B cell (primary cell): ENCODE measurements at regions not wholly inside any gene's neighbourhood (a gene's known extent, or its start where the extent isn't known, plus 50 kb on each side); places are given as distances from the start of the nearest gene placed in this dataset.

ENCODE experiments used
- ATAC-seq: fragments of 200-7000 bp; cut with Tn5 transposase; one replicate; pipeline ENCODE4 v1.10.0; 2021; ENCODE audit warnings: low read depth, mild to moderate bottlenecking, moderate number of reproducible peaks, moderate library complexity
- CTCF ChIA-PET: fragments of 350-600 bp; sonication (Branson Sonifier 250); formaldehyde crosslinking; loops from one replicate; lab custom pipeline; 2021; ENCODE audit warnings: antibody characterized with exemption, inconsistent platforms; lab: Charles Lee
- POLR2A ChIA-PET: fragments of 350-600 bp; sonication (Branson Sonifier 250); formaldehyde crosslinking; loops from one replicate; lab custom pipeline; 2021; ENCODE audit warnings: antibody characterized with exemption; lab: Charles Lee
- DNase-seq: peaks from one replicate; pipeline ENCODE4 v3.0.0; 2013
- H2AFZ ChIP-seq: 2 replicates; pipeline ENCODE4 v1.6.1; 2012; ENCODE audit warnings: mild to moderate bottlenecking, low read depth, low read length; ENCODE audit not compliant: insufficient read depth, poor library complexity, severe bottlenecking
- H3K27ac ChIP-seq, 2 donors: 1 replicate in 1 of 2; 2 replicates in 1 of 2; pipeline ENCODE4 v1.5.1; 2012 to 2013; ENCODE audit warnings: low read length in 2 of 2, mild to moderate bottlenecking in 2 of 2, moderate library complexity in 1 of 2
- H3K27me3 ChIP-seq, 4 experiments: fragments of 200-600 bp in 1 of 4; sonication (generic) in 1 of 4; replicated peaks in 1 of 4; 1 replicate in 2 of 4; 2 replicates in 2 of 4; pipeline versions ENCODE4 v1.6.1 to v1.7.0; 2013 to 2016; ENCODE audit warnings: low read length in 3 of 4, mild to moderate bottlenecking in 2 of 4, mixed read lengths in 1 of 4, moderate library complexity in 1 of 4; ENCODE audit not compliant: insufficient read depth in 4 of 4, control insufficient read depth in 3 of 4; ENCODE audit errors: control extremely low read depth in 1 of 4
- H3K36me3 ChIP-seq, 2 experiments: replicated peaks in 1 of 2; 1 replicate in 1 of 2; 2 replicates in 1 of 2; pipeline versions ENCODE4 v1.6.1 to v1.7.1; 2013; ENCODE audit warnings: low read length in 1 of 2; ENCODE audit not compliant: insufficient read depth in 2 of 2, control insufficient read depth in 1 of 2; ENCODE audit errors: control extremely low read depth in 1 of 2, extremely low read depth in 1 of 2
- H3K4me1 ChIP-seq, 2 donors: fragments of 200-600 bp in 1 of 2; sonication (generic) in 1 of 2; 1 replicate in 1 of 2; 2 replicates in 1 of 2; pipeline versions ENCODE4 v1.5.1 to v1.6.1; 2013 to 2017; ENCODE audit warnings: low read length in 2 of 2; ENCODE audit not compliant: control insufficient read depth in 2 of 2, insufficient read depth in 2 of 2
- H3K4me2 ChIP-seq: replicated peaks from 2 replicates; pipeline ENCODE3; 2012; ENCODE audit warnings: mild to moderate bottlenecking, low read depth, low read length; ENCODE audit not compliant: poor library complexity, severe bottlenecking
- H3K4me3 ChIP-seq, 5 experiments: fragments of 200-600 bp in 1 of 5; sonication (generic) in 1 of 5; 1 replicate in 3 of 5; 2 replicates in 2 of 5; pipeline versions ENCODE4 v1.5.1 to v1.7.0; 2011 to 2016; ENCODE audit warnings: low read length in 4 of 5, mild to moderate bottlenecking in 4 of 5, low read depth in 2 of 5, control low read depth in 1 of 5, moderate library complexity in 1 of 5; ENCODE audit not compliant: insufficient read depth in 1 of 5; ENCODE audit errors: control extremely low read depth in 1 of 5, extremely low read depth in 1 of 5
- H3K79me2 ChIP-seq: fragments of 200-600 bp; sonication (generic); one replicate; pipeline ENCODE4 v1.6.0; 2016; ENCODE audit warnings: low read length; ENCODE audit not compliant: control insufficient read depth, insufficient read depth
- H3K9ac ChIP-seq: fragments of 200-600 bp; sonication (generic); 2 replicates; pipeline ENCODE4 v1.6.1; 2017; ENCODE audit warnings: mild to moderate bottlenecking, low read length, moderate library complexity
- H3K9me3 ChIP-seq, 3 donors: one replicate each; pipeline versions ENCODE4 v1.6.1 to v1.7.1; 2013; ENCODE audit warnings: low read length in 2 of 3; ENCODE audit not compliant: control insufficient read depth in 2 of 3, insufficient read depth in 1 of 3; ENCODE audit errors: control extremely low read depth in 1 of 3
- H4K20me1 ChIP-seq: 2 replicates; pipeline ENCODE4 v1.6.0; 2012; ENCODE audit warnings: mild to moderate bottlenecking, low read length; ENCODE audit not compliant: insufficient read depth, control insufficient read depth, poor library complexity, severe bottlenecking
- H3K27ac Mint-ChIP-seq: one replicate; pipeline ENCODE4 v1.8.0; 2021; ENCODE audit warnings: mixed read lengths
- H3K27me3 Mint-ChIP-seq: one replicate; pipeline ENCODE4 v1.8.0; 2021; ENCODE audit warnings: mixed read lengths
- H3K4me1 Mint-ChIP-seq: one replicate; pipeline ENCODE4 v1.8.0; 2021; ENCODE audit warnings: mixed read lengths
- H3K4me3 Mint-ChIP-seq: one replicate; pipeline ENCODE4 v1.8.0; 2021; ENCODE audit warnings: mixed read lengths
- H3K9me3 Mint-ChIP-seq: one replicate; pipeline ENCODE4 v1.8.0; 2022; ENCODE audit warnings: mixed read lengths; ENCODE audit not compliant: insufficient read depth
- EZH2 ChIP-seq: IDR thresholded peaks from 2 replicates; pipeline ENCODE4 v1.6.1; 2012; ENCODE audit warnings: borderline replicate concordance, low read depth, mild to moderate bottlenecking, moderate library complexity, low read length; ENCODE audit not compliant: insufficient read depth, poor library complexity, severe bottlenecking
- WGBS: methylation state at CpG from one replicate; pipeline ENCODE4 v1.1.5; 2013; ENCODE audit warnings: missing lambda C conversion rate; ENCODE audit not compliant: insufficient coverage; 5-methylcytosine and 5-hydroxymethylcytosine counted together
- intact Hi-C: fragments of 100-400 bp; cut with micrococcal nuclease; formaldehyde crosslinking; loops from one replicate; pipeline ENCODE4 v1.10.0; 2022
- TF ChIP-seq, protein P1 (sequence below): fragments of 200-600 bp; IDR thresholded peaks from one replicate; pipeline ENCODE4 v1.8.0; 2022; ENCODE audit warnings: antibody characterized with exemption, mild to moderate bottlenecking

- peaks cover 0 to 7% (median 0%) of the 10 kb centered on the region in 3 donors for H3K9me3 ChIP-seq
- intact Hi-C loops = no loop called here
- ATAC-seq (no peak), DNase-seq (no peak)
- H4K20me1 ChIP-seq = no peaks in the 10 kb centered on the region
- H3K36me3 ChIP-seq = no peaks in the 10 kb centered on the region
- no peaks in the 10 kb centered on the region for H3K79me2 ChIP-seq
- Mint-ChIP-seq H3K4me3 (no peak overlapping the region), H3K27ac (no peak overlapping the region), H3K27me3 (no peaks in the 10 kb centered on the region), H3K9me3 (peaks cover 3% of the 10 kb centered on the region), H3K4me1 (no peaks in the 10 kb centered on the region)
- no peaks in the 10 kb centered on the region for H3K27me3 ChIP-seq
- H3K9ac ChIP-seq = no peak overlapping the region
- ChIA-PET POLR2A (no interaction called here), CTCF (interaction anchor here (0.6 kb wide), 1 partner anchor 718 kb away, joined by 4 read pairs; no protein-coding TSS in a partner anchor)
- H2AFZ ChIP-seq = no peak overlapping the region
- no peak overlapping the region for H3K27ac ChIP-seq
- H3K4me2 ChIP-seq = no peak overlapping the region
- no peaks in the 10 kb centered on the region for H3K4me1 ChIP-seq
- H3K4me3 ChIP-seq = no peak overlapping the region
- TF ChIP-seq, protein P1, sequence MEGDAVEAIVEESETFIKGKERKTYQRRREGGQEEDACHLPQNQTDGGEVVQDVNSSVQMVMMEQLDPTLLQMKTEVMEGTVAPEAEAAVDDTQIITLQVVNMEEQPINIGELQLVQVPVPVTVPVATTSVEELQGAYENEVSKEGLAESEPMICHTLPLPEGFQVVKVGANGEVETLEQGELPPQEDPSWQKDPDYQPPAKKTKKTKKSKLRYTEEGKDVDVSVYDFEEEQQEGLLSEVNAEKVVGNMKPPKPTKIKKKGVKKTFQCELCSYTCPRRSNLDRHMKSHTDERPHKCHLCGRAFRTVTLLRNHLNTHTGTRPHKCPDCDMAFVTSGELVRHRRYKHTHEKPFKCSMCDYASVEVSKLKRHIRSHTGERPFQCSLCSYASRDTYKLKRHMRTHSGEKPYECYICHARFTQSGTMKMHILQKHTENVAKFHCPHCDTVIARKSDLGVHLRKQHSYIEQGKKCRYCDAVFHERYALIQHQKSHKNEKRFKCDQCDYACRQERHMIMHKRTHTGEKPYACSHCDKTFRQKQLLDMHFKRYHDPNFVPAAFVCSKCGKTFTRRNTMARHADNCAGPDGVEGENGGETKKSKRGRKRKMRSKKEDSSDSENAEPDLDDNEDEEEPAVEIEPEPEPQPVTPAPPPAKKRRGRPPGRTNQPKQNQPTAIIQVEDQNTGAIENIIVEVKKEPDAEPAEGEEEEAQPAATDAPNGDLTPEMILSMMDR = no peak
- TF ChIP-seq EZH2 = no peak
Observed at GRCh38 chr5:174479325-174479724, 245.1 kb upstream of the MSX2 start.

- no peak overlapping the region for H3K27ac Mint-ChIP-seq
- no peaks in the 10 kb centered on the region for H4K20me1 ChIP-seq
- POLR2A ChIA-PET = no interaction called here
- DNase-seq (no peak), ATAC-seq (no peak)
- no peaks in the 10 kb centered on the region for H3K79me2 ChIP-seq
- no peaks in the 10 kb centered on the region for H3K4me1 ChIP-seq
- H3K9me3 ChIP-seq = peaks cover 0 to 6% (median 0%) of the 10 kb centered on the region in 3 donors
- no peaks in the 10 kb centered on the region for H3K27me3 ChIP-seq
- no peak overlapping the region for H3K4me2 ChIP-seq
- TF ChIP-seq EZH2 = no peak
- TF ChIP-seq, protein P1 = no peak
- intact Hi-C loops = no loop called here
- H3K4me3 ChIP-seq = no peak overlapping the region
- no peaks in the 10 kb centered on the region for H3K36me3 ChIP-seq
- H3K9ac ChIP-seq = no peak overlapping the region
- H3K27ac ChIP-seq = no peak overlapping the region
- no peaks in the 10 kb centered on the region for H3K4me1 Mint-ChIP-seq
- no peak overlapping the region for H3K4me3 Mint-ChIP-seq
- 100% methylated on average over 1 of the region's 1 CpG for WGBS
- H3K9me3 Mint-ChIP-seq = peaks cover 2% of the 10 kb centered on the region
- H3K27me3 Mint-ChIP-seq = no peaks in the 10 kb centered on the region
- CTCF ChIA-PET = no interaction called here
- no peak overlapping the region for H2AFZ ChIP-seq
Observed at GRCh38 chr5:174481737-174482136, 242.6 kb upstream of the MSX2 start.
